NB4 (cell line): ENCODE measurements at regions not wholly inside any gene's neighbourhood (a gene's known extent, or its start where the extent isn't known, plus 50 kb on each side); places are given as distances from the start of the nearest gene placed in this dataset.
"Not testable (repeated sequence)": the region's sequence is repeated elsewhere in the genome, so short reads cannot be mapped to it uniquely, and the experiment has no call there.

ENCODE experiments used
- DNase-seq: peaks from one replicate; pipeline ENCODE4 v3.0.0; 2010; ENCODE audit warnings: low read depth
- H3K4me3 ChIP-seq: one replicate; pipeline ENCODE4 v1.5.1; 2011; ENCODE audit warnings: mild to moderate bottlenecking, low read depth, low read length, moderate library complexity
- MYC ChIP-seq: IDR thresholded peaks from 2 replicates; pipeline ENCODE4 v1.6.1; 2011; ENCODE audit warnings: low read depth, low read length
- POLR2A ChIP-seq: IDR thresholded peaks from 2 replicates; pipeline ENCODE4 v1.6.1; 2011; ENCODE audit warnings: mild to moderate bottlenecking; ENCODE audit not compliant: insufficient read length; ENCODE audit errors: extremely low read depth
- TF ChIP-seq, protein P1 (sequence below): IDR thresholded peaks from one replicate; pipeline ENCODE4 v1.5.1; 2012; ENCODE audit warnings: low read depth, low read length
- TF ChIP-seq, protein P2 (sequence below): IDR thresholded peaks from 2 replicates; pipeline ENCODE4 v1.6.1; 2011; ENCODE audit warnings: low read depth, low read length

DNA sequence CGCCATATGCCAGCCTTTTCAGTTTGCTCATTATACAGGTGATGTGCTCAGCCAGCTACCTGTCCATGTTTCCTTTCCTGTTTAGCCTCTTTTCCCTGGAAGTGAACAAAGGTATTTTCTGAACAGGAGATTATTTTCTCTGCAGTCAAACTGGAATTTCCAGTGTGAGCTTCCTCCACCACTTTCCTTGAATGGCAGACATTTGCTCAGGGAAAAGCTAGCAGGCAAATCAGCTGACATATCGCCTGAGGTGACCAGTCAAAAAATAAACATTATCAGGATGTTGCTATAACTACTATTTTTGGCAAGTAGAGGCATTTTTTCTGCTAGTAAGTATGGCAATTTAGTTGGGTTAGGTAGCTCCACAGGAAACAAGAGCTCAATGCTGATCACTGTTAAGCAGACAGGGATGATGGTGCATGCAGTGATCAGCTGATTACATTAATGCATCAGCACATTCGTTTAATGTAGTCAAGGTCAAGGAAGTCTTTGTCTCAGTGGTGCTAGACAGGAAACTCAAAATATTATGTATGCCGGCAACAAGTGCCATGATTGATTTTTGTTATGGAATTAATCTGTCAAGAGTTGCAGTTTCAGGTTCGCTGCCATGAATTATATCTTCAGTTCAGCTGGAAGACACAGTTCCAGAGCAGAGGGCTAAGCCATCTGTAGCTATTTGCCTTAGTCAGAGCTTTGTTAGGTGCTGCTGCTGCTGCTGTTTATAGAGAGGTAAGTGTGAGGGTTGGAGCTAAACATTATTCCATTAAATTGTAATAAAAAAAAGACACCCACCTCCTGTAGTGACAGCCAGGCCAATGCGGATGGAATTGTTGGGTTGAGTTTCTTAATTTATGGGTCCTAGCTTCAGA is 179.7 kb upstream of the ST6GALNAC5 start:
- H3K4me3 ChIP-seq: no peak overlapping the region
- no peak for DNase-seq
- TF ChIP-seq MYC (no peak), POLR2A (no peak)
- TF ChIP-seq, protein P1, sequence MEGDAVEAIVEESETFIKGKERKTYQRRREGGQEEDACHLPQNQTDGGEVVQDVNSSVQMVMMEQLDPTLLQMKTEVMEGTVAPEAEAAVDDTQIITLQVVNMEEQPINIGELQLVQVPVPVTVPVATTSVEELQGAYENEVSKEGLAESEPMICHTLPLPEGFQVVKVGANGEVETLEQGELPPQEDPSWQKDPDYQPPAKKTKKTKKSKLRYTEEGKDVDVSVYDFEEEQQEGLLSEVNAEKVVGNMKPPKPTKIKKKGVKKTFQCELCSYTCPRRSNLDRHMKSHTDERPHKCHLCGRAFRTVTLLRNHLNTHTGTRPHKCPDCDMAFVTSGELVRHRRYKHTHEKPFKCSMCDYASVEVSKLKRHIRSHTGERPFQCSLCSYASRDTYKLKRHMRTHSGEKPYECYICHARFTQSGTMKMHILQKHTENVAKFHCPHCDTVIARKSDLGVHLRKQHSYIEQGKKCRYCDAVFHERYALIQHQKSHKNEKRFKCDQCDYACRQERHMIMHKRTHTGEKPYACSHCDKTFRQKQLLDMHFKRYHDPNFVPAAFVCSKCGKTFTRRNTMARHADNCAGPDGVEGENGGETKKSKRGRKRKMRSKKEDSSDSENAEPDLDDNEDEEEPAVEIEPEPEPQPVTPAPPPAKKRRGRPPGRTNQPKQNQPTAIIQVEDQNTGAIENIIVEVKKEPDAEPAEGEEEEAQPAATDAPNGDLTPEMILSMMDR: no peak
- TF ChIP-seq, protein P2, sequence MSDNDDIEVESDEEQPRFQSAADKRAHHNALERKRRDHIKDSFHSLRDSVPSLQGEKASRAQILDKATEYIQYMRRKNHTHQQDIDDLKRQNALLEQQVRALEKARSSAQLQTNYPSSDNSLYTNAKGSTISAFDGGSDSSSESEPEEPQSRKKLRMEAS: no peak

DNA sequence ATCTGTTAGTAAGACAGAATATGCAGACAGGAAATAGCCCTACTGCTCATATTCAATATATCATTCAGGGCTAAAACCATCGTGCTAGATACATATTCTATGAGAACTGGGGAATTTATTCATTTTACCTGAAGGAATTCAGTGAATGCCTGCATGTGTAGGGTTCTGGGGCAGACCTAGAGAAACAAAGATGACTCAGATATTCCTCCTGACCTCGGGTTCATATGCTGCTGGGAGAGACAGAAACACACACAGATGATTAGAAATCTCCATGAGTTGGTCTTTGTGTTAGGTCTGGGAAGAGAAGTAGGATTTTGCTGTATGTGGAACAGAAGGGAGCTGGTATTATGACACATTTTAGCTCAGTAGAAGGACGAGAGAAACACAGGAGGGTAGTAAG is 176.5 kb upstream of the ST6GALNAC5 start:
- no peak for TF ChIP-seq POLR2A
- TF ChIP-seq MYC: no peak
- TF ChIP-seq, protein P2: no peak
- TF ChIP-seq, protein P1: no peak
- DNase-seq: no peak
- no peak overlapping the region for H3K4me3 ChIP-seq

DNA sequence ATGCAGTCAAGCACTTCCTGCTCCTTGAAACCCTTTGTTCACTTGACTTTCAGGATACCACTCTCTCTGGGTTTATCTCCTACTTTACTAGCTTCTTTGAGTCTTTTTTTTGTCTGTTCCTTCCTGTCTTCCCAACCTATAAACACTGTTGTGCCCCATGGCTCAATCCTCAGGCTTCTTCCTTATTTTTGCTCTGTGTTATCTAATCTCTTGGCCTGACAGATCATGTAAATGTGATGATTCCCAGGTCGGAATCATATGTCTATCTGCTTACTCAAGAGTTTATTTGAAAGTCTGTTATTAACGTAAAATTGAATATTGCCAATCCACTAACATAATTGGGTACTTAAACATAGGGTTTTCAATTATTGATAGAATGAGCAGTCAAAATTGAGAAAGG is 171.7 kb upstream of the ST6GALNAC5 start:
- H3K4me3 ChIP-seq: no peak overlapping the region
- TF ChIP-seq, protein P2: no peak
- no peak for TF ChIP-seq POLR2A
- TF ChIP-seq MYC: no peak
- TF ChIP-seq, protein P1: no peak
- no peak for DNase-seq

DNA sequence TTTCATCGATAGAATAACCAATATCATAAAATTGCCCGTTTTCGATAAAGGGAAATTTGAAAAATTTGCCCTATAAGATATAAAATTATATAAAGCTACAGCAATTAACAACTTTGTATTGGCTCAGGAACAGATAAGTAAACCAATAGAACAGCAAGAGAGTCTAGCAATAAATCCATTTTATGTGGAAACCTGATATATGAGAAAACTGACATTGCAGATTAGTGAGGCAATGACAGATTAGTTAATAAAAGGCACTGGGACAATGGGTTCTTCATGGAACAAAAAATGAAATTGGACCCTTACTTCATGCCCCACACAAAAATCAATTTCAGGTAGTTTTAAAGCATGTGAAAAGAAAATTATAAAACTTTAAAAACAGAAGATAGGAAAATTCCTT is 169.9 kb upstream of the ST6GALNAC5 start:
- no peak overlapping the region for H3K4me3 ChIP-seq
- TF ChIP-seq, protein P1: no peak
- TF ChIP-seq MYC: no peak
- TF ChIP-seq POLR2A: no peak
- TF ChIP-seq, protein P2: no peak
- no peak for DNase-seq

- not testable (repeated sequence) for DNase-seq, H3K4me3 ChIP-seq
Observed at GRCh38 chr1:76699646-76700045, 167.6 kb upstream of the ST6GALNAC5 start.

DNA sequence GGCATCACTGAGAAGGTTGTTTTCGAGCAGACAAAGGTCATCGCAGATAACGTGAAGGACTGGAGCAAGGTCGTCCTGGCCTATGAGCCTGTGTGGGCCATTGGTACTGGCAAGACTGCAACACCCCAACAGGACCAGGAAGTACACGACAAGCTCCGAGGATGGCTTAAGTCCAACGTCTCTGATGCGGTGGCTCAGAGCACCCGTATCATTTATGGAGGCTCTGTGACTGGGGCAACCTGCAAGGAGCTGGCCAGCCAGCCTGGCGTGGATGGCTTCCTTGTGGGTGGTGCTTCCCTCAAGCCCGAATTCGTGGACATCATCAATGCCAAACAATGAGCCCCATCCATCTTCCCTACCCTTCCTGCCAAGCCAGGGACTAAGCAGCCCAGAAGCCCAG is 167.1 kb upstream of the ST6GALNAC5 start:
- not testable (repeated sequence) for H3K4me3 ChIP-seq, DNase-seq

GRCh38 chr1:76705560-76705959 is 161.7 kb upstream of the ST6GALNAC5 start:
- no peak overlapping the region for H3K4me3 ChIP-seq
- DNase-seq: no peak

More at GRCh38 chr1:76705560-76705959, 161.7 kb upstream of the ST6GALNAC5 start:
- TF ChIP-seq POLR2A: no peak
- TF ChIP-seq MYC: no peak
- TF ChIP-seq, protein P2: no peak
- TF ChIP-seq, protein P1: no peak
